Upper lobe of left lung (tissue), 6 donors: ENCODE measurements at regions not wholly inside any gene's neighbourhood (a gene's known extent, or its start where the extent isn't known, plus 50 kb on each side); places are given as distances from the start of the nearest gene placed in this dataset.

Source experiments
- ATAC-seq, 2 donors: fragments of 200-7000 bp; cut with Tn5 transposase; one replicate each; pipeline ENCODE4 v1.9.1; 2022; ENCODE audit warnings: mild to moderate bottlenecking in 2 of 2, moderate library complexity in 2 of 2; ENCODE audit not compliant: low FRiP score in 2 of 2
- DNase-seq, 2 donors: peaks; one replicate each; pipeline ENCODE4 v3.0.0-alpha.2; 2019 to 2020
- H3K27ac ChIP-seq, 4 donors: fragments of 200-600 bp; sonication (generic); one replicate each; pipeline ENCODE4 v1.5.1; 2016 to 2019
- H3K27me3 ChIP-seq, 4 donors: fragments of 200-600 bp; sonication (generic); one replicate each; pipeline ENCODE4 v1.5.1; 2017 to 2019
- H3K36me3 ChIP-seq, 4 donors: fragments of 200-600 bp; sonication (generic); one replicate each; pipeline ENCODE4 v1.5.1; 2016 to 2019
- H3K4me1 ChIP-seq, 4 donors: fragments of 200-600 bp; sonication (generic); one replicate each; pipeline ENCODE4 v1.5.1; 2018 to 2019
- H3K4me3 ChIP-seq, 4 donors: fragments of 200-600 bp; sonication (generic); one replicate each; pipeline ENCODE4 v1.5.1; 2017 to 2019; ENCODE audit warnings: mild to moderate bottlenecking in 2 of 4, moderate library complexity in 1 of 4
- H3K9me3 ChIP-seq, 4 donors: fragments of 200-600 bp; sonication (generic); one replicate each; pipeline ENCODE4 v1.5.1; 2018 to 2019
- CTCF ChIP-seq, 6 experiments: fragments of 450-650 bp in 4 of 6; fragments of 200-600 bp in 2 of 6; sonication (generic) in 2 of 6; IDR thresholded peaks; one replicate each; pipeline ENCODE4 v1.5.1; 2016 to 2019; ENCODE audit warnings: antibody characterized with exemption in 6 of 6
- EP300 ChIP-seq, 4 donors: sonication (generic); formaldehyde crosslinking; IDR thresholded peaks; one replicate each; pipeline ENCODE4 v1.5.1; 2017; ENCODE audit warnings: antibody characterized with exemption in 4 of 4, control low read depth in 2 of 4
- POLR2A ChIP-seq, 4 donors: fragments of 450-650 bp; IDR thresholded peaks; one replicate each; pipeline ENCODE4 v1.5.1; 2016 to 2017; ENCODE audit warnings: antibody characterized with exemption in 4 of 4, mild to moderate bottlenecking in 2 of 4
- POLR2AphosphoS5 ChIP-seq, 2 donors: sonication (generic); formaldehyde crosslinking; IDR thresholded peaks; one replicate each; pipeline ENCODE4 v1.5.1; 2017; ENCODE audit warnings: antibody characterized with exemption in 2 of 2
- WGBS, 2 donors: methylation state at CpG; one replicate each; pipeline ENCODE4 v1.1.5; 2017 to 2018; 5-methylcytosine and 5-hydroxymethylcytosine counted together
- donor health status: DM: no; HTN: no; CAD: no; lungs with moderate emphysema.
- donor health status: DM: no; HTN: yes; CAD: no; lungs with severe emphysema.

- TF ChIP-seq CTCF (IDR thresholded peaks at IDR 0.05) (no peak), EP300 (IDR thresholded peaks at IDR 0.05) (peak in 1 of 4 donors; percentile 17), POLR2A (IDR thresholded peaks at IDR 0.05) (no peak), POLR2AphosphoS5 (IDR thresholded peaks at IDR 0.05) (no peak)
- Histone ChIP-seq H3K4me1 (peaks cover 0 to 3% (median 1%) of the 10 kb centered on the region in 4 donors), H3K27me3 (no peaks in the 10 kb centered on the region), H3K4me3 (no peak overlapping the region), H3K9me3 (no peaks in the 10 kb centered on the region), H3K27ac (no peak overlapping the region), H3K36me3 (no peaks in the 10 kb centered on the region)
- DNase-seq (no peak), ATAC-seq (no peak)
- WGBS, 2 donors, result 48 to 60% methylated on average over 2 of the region's 2 CpGs
These were observed 117.8 kb upstream of the NOCT start for GRCh38 chr4:138897811-138898226.

GRCh38 chr4:138894709-138895108 is 120.9 kb upstream of the NOCT start:
- Histone ChIP-seq H3K9me3 (no peaks in the 10 kb centered on the region), H3K4me1 (peaks cover 0 to 3% (median 1%) of the 10 kb centered on the region in 4 donors), H3K4me3 (no peak overlapping the region), H3K27me3 (no peaks in the 10 kb centered on the region), H3K27ac (no peak overlapping the region), H3K36me3 (no peaks in the 10 kb centered on the region)
- DNase-seq (peak in 1 of 2 donors; percentile 53), ATAC-seq (peak; percentile 72 to 78)
- 75% methylated on average over 1 of the region's 1 CpG for WGBS, 2 donors
- TF ChIP-seq CTCF (IDR thresholded peaks at IDR 0.05) (no peak), POLR2A (IDR thresholded peaks at IDR 0.05) (no peak), POLR2AphosphoS5 (IDR thresholded peaks at IDR 0.05) (no peak), EP300 (IDR thresholded peaks at IDR 0.05) (no peak)

GRCh38 chr4:138894011-138894410 is 121.6 kb upstream of the NOCT start:
- ATAC-seq (no peak), DNase-seq (no peak)
- TF ChIP-seq EP300 (IDR thresholded peaks at IDR 0.05) (no peak), POLR2AphosphoS5 (IDR thresholded peaks at IDR 0.05) (no peak), POLR2A (IDR thresholded peaks at IDR 0.05) (no peak), CTCF (IDR thresholded peaks at IDR 0.05) (no peak)
- Histone ChIP-seq H3K9me3 (no peaks in the 10 kb centered on the region), H3K4me3 (no peak overlapping the region), H3K36me3 (no peaks in the 10 kb centered on the region), H3K27me3 (no peaks in the 10 kb centered on the region), H3K27ac (peak overlapping the region in 1 of 4 donors; percentile 4), H3K4me1 (peaks cover 0 to 3% (median 1%) of the 10 kb centered on the region in 4 donors)

GRCh38 chr4:138892483-138893407 is 122.8 kb upstream of the NOCT start:
- Histone ChIP-seq H3K27me3 (no peaks in the 10 kb centered on the region), H3K36me3 (no peaks in the 10 kb centered on the region), H3K27ac (no peak overlapping the region), H3K4me1 (no peaks in the 10 kb centered on the region), H3K4me3 (no peak overlapping the region), H3K9me3 (no peaks in the 10 kb centered on the region)
- TF ChIP-seq EP300 (IDR thresholded peaks at IDR 0.05) (no peak), POLR2A (IDR thresholded peaks at IDR 0.05) (no peak), CTCF (IDR thresholded peaks at IDR 0.05) (no peak), POLR2AphosphoS5 (IDR thresholded peaks at IDR 0.05) (no peak)
- ATAC-seq, result no peak
- 92 to 93% methylated on average over 13 of the region's 13 CpGs for WGBS, 2 donors
- DNase-seq, result peak in 1 of 2 donors; percentile 13
